SK-N-SH (cell line): ENCODE measurements at regions not wholly inside any gene's neighbourhood (a gene's known extent, or its start where the extent isn't known, plus 50 kb on each side); places are given as distances from the start of the nearest gene placed in this dataset.

Source experiments
- CTCF ChIA-PET: fragments of 300-600, 350-600 bp; formaldehyde crosslinking; extraction: SDS; loops from one replicate; lab custom pipeline; 2021; lab: Yijun Ruan, JAX
- POLR2A ChIA-PET: fragments of 350-600 bp; sonication (Branson Sonifier 250); formaldehyde crosslinking; extraction: SDS; loops from one replicate; lab custom pipeline; 2020; ENCODE audit warnings: antibody characterized with exemption, inconsistent platforms; lab: Yijun Ruan, JAX
- DNase-seq: peaks from one replicate; pipeline ENCODE4 v3.0.0; 2012
- H2AFZ ChIP-seq: fragments of 200-600 bp; sonication (generic); 2 replicates; pipeline ENCODE4 v1.8.1; 2016; ENCODE audit warnings: antibody characterized with exemption, mild to moderate bottlenecking, low read depth
- H3F3A ChIP-seq: fragments of 200-600 bp; sonication (generic); replicated peaks from 2 replicates; pipeline ENCODE3; 2016; ENCODE audit warnings: antibody characterized with exemption, mild to moderate bottlenecking; ENCODE audit not compliant: insufficient read depth
- H3K27ac ChIP-seq, 2 experiments: fragments of 200-500 bp in 1 of 2; fragments of 200-600 bp in 1 of 2; sonication (Bioruptor generic) in 1 of 2; sonication (generic), shearing (Covaris generic) in 1 of 2; 2 replicates each; pipeline versions ENCODE4 v1.5.1 to v1.6.1; 2014 to 2016; ENCODE audit warnings: low read depth in 2 of 2, inconsistent platforms in 1 of 2, low read length in 1 of 2, mild to moderate bottlenecking in 1 of 2, mixed read lengths in 1 of 2
- H3K27me3 ChIP-seq: fragments of 200-600 bp; sonication (generic), shearing (Covaris generic); 2 replicates; pipeline ENCODE4 v1.6.1; 2016; ENCODE audit warnings: mixed run types; ENCODE audit not compliant: insufficient read depth
- H3K36me3 ChIP-seq, 2 experiments: fragments of 200-500 bp in 1 of 2; fragments of 200-600 bp in 1 of 2; sonication (Bioruptor generic) in 1 of 2; sonication (generic) in 1 of 2; replicated peaks in 1 of 2; 2 replicates each; pipeline versions ENCODE3 to v1.5.1; 2014 to 2016; ENCODE audit warnings: low read length in 1 of 2, mild to moderate bottlenecking in 1 of 2; ENCODE audit not compliant: insufficient read depth in 2 of 2, control insufficient read depth in 1 of 2
- H3K4me1 ChIP-seq, 2 experiments: fragments of 200-500 bp in 1 of 2; fragments of 200-600 bp in 1 of 2; sonication (Bioruptor generic) in 1 of 2; sonication (generic), shearing (Covaris generic) in 1 of 2; 2 replicates each; pipeline versions ENCODE4 v1.5.1 to v1.6.1; 2014 to 2016; ENCODE audit warnings: low read depth in 1 of 2, low read length in 1 of 2, mixed run types in 1 of 2; ENCODE audit not compliant: insufficient read depth in 2 of 2, control insufficient read depth in 1 of 2
- H3K4me2 ChIP-seq: fragments of 200-600 bp; sonication (generic), shearing (Covaris generic); 2 replicates; pipeline ENCODE4 v1.6.1; 2017; ENCODE audit warnings: mixed run types
- H3K4me3 ChIP-seq, 2 experiments: fragments of 200-500 bp in 1 of 2; fragments of 200-600 bp in 1 of 2; sonication (Bioruptor generic) in 1 of 2; sonication (generic), shearing (Covaris generic) in 1 of 2; 2 replicates each; pipeline versions ENCODE4 v1.5.1 to v1.8.1; 2014 to 2016; ENCODE audit warnings: low read depth in 2 of 2, inconsistent platforms in 1 of 2, low read length in 1 of 2, mild to moderate bottlenecking in 1 of 2, mixed read lengths in 1 of 2, moderate library complexity in 1 of 2
- H3K79me2 ChIP-seq: fragments of 200-600 bp; sonication (generic); 2 replicates; pipeline ENCODE4 v1.8.1; 2017; ENCODE audit warnings: mild to moderate bottlenecking; ENCODE audit not compliant: insufficient read depth
- H3K9ac ChIP-seq: fragments of 200-600 bp; sonication (generic); 2 replicates; pipeline ENCODE4 v1.6.1; 2017; ENCODE audit warnings: mixed run types
- H3K9me2 ChIP-seq: fragments of 200-600 bp; sonication (generic); 2 replicates; pipeline ENCODE4 v1.6.1; 2017; ENCODE audit warnings: mixed run types
- H3K9me3 ChIP-seq: fragments of 200-600 bp; sonication (generic); 2 replicates; pipeline ENCODE4 v1.6.1; 2017; ENCODE audit warnings: mixed run types, mild to moderate bottlenecking, moderate library complexity
- H4K20me1 ChIP-seq: fragments of 200-600 bp; sonication (generic); 2 replicates; pipeline ENCODE4 v1.6.1; 2017; ENCODE audit warnings: mild to moderate bottlenecking, mixed run types; ENCODE audit not compliant: insufficient read depth
- CHD2 ChIP-seq: fragments of 150-350 bp; IDR thresholded peaks from 2 replicates; pipeline ENCODE4 v1.6.1; 2018; ENCODE audit warnings: low read length; ENCODE audit not compliant: partially characterized antibody
- EP300 ChIP-seq, 2 experiments: IDR thresholded peaks; 2 replicates each; pipeline versions ENCODE4 v1.4.0 to v1.6.1; 2012; ENCODE audit warnings: borderline replicate concordance in 1 of 2, low read depth in 1 of 2, low read length in 1 of 2
- FOSL2 ChIP-seq: IDR thresholded peaks from 2 replicates; pipeline ENCODE4 v1.4.0; 2012; ENCODE audit warnings: low read depth, mild to moderate bottlenecking, moderate library complexity, borderline replicate concordance
- FOXM1 ChIP-seq: IDR thresholded peaks from 2 replicates; pipeline ENCODE4 v1.4.0; 2012; ENCODE audit warnings: low read depth, mild to moderate bottlenecking
- GABPA ChIP-seq: IDR thresholded peaks from 2 replicates; pipeline ENCODE4 v1.4.0; 2012; ENCODE audit warnings: low read depth, mild to moderate bottlenecking
- GATA2 ChIP-seq: sonication (generic); formaldehyde crosslinking; IDR thresholded peaks from 2 replicates; pipeline ENCODE4 v1.5.0; 2020; ENCODE audit warnings: mild to moderate bottlenecking, missing genetic modification reagents
- MXI1 ChIP-seq: IDR thresholded peaks from 2 replicates; pipeline ENCODE4 v1.6.1; 2012; ENCODE audit warnings: mild to moderate bottlenecking, low read depth, low read length, improper control_type of control experiment
- RCOR1 ChIP-seq: fragments of 150-350 bp; IDR thresholded peaks from 2 replicates; pipeline ENCODE4 v1.6.1; 2017; ENCODE audit warnings: antibody characterized with exemption, low read length
- TCF12 ChIP-seq: IDR thresholded peaks from 2 replicates; pipeline ENCODE4 v1.4.0; 2012
- WGBS: methylation state at CpG from one replicate; pipeline ENCODE4 v1.1.6; 2017; ENCODE audit warnings: low lambda C conversion rate; 5-methylcytosine and 5-hydroxymethylcytosine counted together
- TF ChIP-seq, protein P1 (sequence below): IDR thresholded peaks from 2 replicates; pipeline ENCODE4; 2012
- TF ChIP-seq, protein P2 (sequence below): IDR thresholded peaks from 2 replicates; pipeline ENCODE4 v1.4.0; 2012; ENCODE audit warnings: low read depth, borderline replicate concordance
- TF ChIP-seq, protein P3 (sequence below): IDR thresholded peaks from 2 replicates; pipeline ENCODE4 v1.6.1; 2012; ENCODE audit warnings: mild to moderate bottlenecking, low read depth, low read length, moderate library complexity
- TF ChIP-seq, protein P4 (sequence below): fragments of 150-350 bp; IDR thresholded peaks from 2 replicates; pipeline ENCODE4 v1.6.1; 2017; ENCODE audit warnings: antibody characterized with exemption, low read length, low read depth, borderline replicate concordance
- TF ChIP-seq, protein P5 (sequence below): IDR thresholded peaks from 2 replicates; pipeline ENCODE4 v1.4.0; 2012; ENCODE audit warnings: low read depth, borderline replicate concordance

DNA sequence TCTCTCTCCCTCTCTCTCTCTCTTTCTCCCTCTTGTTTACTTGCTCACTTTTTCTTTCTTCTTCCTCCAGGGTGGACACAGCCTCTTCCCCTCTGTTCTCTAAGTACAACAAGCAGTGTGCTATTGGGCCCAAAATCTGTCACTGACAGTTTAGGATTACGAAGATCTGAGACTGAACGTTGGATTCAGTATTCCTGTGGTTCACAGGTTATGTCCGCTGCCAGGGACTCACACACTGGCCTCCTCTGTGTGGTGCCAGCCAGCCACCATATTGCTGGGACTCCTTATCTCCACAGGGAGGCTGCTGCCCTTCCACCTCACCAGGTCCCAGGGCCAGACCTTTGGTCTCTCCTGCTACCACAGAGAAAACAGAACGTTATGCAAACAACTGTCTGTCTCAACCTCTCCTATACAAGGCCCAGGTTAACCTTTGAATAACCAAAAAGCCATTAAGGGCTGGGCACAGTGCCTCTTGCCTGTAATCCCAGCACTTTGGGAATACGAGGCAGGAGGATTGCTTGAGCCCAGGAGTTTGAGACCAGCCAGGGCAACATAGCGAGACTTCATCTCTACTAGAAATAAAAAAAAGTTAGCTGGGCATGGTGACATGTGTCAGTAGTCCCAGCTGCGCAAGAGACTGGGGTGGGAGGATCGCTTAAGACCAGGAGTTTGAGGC, 171.9 kb upstream of the RAB4A start:
- peaks cover 5% of the 10 kb centered on the region for H3F3A ChIP-seq
- H3K79me2 ChIP-seq, result no peaks in the 10 kb centered on the region
- H3K9me2 ChIP-seq, result no peaks in the 10 kb centered on the region
- H3K9ac ChIP-seq, result no peak overlapping the region
- WGBS, result 58% methylated on average over 8 of the region's 8 CpGs
- DNase-seq, result no peak
- no peak overlapping the region for H3K4me2 ChIP-seq
- no peak overlapping the region for H3K4me3 ChIP-seq
- no peak overlapping the region for H2AFZ ChIP-seq
- H3K27me3 ChIP-seq, result no peaks in the 10 kb centered on the region
- ChIA-PET CTCF (no interaction called here), POLR2A (no interaction called here)
- H3K27ac ChIP-seq, result no peak overlapping the region
- TF ChIP-seq, protein P1, sequence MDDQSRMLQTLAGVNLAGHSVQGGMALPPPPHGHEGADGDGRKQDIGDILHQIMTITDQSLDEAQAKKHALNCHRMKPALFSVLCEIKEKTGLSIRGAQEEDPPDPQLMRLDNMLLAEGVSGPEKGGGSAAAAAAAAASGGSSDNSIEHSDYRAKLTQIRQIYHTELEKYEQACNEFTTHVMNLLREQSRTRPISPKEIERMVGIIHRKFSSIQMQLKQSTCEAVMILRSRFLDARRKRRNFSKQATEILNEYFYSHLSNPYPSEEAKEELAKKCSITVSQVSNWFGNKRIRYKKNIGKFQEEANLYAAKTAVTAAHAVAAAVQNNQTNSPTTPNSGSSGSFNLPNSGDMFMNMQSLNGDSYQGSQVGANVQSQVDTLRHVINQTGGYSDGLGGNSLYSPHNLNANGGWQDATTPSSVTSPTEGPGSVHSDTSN, result no peak
- TF ChIP-seq EP300 (IDR thresholded peaks at IDR 0.05; ENCODE audit: borderline replicate concordance in 1 of 2, low read depth in 1 of 2, low read length in 1 of 2), result no peak
- TF ChIP-seq, protein P2, sequence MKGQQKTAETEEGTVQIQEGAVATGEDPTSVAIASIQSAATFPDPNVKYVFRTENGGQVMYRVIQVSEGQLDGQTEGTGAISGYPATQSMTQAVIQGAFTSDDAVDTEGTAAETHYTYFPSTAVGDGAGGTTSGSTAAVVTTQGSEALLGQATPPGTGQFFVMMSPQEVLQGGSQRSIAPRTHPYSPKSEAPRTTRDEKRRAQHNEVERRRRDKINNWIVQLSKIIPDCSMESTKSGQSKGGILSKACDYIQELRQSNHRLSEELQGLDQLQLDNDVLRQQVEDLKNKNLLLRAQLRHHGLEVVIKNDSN, result no peak
- TF ChIP-seq, protein P3, sequence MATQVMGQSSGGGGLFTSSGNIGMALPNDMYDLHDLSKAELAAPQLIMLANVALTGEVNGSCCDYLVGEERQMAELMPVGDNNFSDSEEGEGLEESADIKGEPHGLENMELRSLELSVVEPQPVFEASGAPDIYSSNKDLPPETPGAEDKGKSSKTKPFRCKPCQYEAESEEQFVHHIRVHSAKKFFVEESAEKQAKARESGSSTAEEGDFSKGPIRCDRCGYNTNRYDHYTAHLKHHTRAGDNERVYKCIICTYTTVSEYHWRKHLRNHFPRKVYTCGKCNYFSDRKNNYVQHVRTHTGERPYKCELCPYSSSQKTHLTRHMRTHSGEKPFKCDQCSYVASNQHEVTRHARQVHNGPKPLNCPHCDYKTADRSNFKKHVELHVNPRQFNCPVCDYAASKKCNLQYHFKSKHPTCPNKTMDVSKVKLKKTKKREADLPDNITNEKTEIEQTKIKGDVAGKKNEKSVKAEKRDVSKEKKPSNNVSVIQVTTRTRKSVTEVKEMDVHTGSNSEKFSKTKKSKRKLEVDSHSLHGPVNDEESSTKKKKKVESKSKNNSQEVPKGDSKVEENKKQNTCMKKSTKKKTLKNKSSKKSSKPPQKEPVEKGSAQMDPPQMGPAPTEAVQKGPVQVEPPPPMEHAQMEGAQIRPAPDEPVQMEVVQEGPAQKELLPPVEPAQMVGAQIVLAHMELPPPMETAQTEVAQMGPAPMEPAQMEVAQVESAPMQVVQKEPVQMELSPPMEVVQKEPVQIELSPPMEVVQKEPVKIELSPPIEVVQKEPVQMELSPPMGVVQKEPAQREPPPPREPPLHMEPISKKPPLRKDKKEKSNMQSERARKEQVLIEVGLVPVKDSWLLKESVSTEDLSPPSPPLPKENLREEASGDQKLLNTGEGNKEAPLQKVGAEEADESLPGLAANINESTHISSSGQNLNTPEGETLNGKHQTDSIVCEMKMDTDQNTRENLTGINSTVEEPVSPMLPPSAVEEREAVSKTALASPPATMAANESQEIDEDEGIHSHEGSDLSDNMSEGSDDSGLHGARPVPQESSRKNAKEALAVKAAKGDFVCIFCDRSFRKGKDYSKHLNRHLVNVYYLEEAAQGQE, result no peak
- no peak for TF ChIP-seq GATA2 (CRISPR knock-in tag)
- no peak for TF ChIP-seq FOSL2
- no peak for TF ChIP-seq CHD2
- no peak for TF ChIP-seq MXI1
- TF ChIP-seq, protein P4, sequence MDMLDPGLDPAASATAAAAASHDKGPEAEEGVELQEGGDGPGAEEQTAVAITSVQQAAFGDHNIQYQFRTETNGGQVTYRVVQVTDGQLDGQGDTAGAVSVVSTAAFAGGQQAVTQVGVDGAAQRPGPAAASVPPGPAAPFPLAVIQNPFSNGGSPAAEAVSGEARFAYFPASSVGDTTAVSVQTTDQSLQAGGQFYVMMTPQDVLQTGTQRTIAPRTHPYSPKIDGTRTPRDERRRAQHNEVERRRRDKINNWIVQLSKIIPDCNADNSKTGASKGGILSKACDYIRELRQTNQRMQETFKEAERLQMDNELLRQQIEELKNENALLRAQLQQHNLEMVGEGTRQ, result no peak
- no peak for TF ChIP-seq GABPA
- TF ChIP-seq RCOR1, result no peak
- no peak for TF ChIP-seq TCF12
- no peak for TF ChIP-seq FOXM1
- TF ChIP-seq, protein P5, sequence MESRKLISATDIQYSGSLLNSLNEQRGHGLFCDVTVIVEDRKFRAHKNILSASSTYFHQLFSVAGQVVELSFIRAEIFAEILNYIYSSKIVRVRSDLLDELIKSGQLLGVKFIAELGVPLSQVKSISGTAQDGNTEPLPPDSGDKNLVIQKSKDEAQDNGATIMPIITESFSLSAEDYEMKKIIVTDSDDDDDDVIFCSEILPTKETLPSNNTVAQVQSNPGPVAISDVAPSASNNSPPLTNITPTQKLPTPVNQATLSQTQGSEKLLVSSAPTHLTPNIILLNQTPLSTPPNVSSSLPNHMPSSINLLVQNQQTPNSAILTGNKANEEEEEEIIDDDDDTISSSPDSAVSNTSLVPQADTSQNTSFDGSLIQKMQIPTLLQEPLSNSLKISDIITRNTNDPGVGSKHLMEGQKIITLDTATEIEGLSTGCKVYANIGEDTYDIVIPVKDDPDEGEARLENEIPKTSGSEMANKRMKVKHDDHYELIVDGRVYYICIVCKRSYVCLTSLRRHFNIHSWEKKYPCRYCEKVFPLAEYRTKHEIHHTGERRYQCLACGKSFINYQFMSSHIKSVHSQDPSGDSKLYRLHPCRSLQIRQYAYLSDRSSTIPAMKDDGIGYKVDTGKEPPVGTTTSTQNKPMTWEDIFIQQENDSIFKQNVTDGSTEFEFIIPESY, result no peak
- no peaks in the 10 kb centered on the region for H3K36me3 ChIP-seq
- no peaks in the 10 kb centered on the region for H4K20me1 ChIP-seq
- peaks cover 0 to 10% of the 10 kb centered on the region in 2 experiments; a peak in 1 of 4 replicates for H3K4me1 ChIP-seq
- no peaks in the 10 kb centered on the region for H3K9me3 ChIP-seq
